ENCODE measurements at regions not wholly inside any gene's neighbourhood (a gene's known extent, or its start where the extent isn't known, plus 50 kb on each side); places are given as distances from the start of the nearest gene placed in this dataset.

GRCh38 chr13:65937251-65937650 lies 1292.9 kb downstream of the PCDH9 start:
- TF ChIP-seq FOXA1 (IDR thresholded peaks at IDR 0.05) (no peak), FOXM1 (IDR thresholded peaks at IDR 0.05; ENCODE audit: borderline replicate concordance) (no peak), SUZ12 (IDR thresholded peaks at IDR 0.05) (no peak), PKNOX1 (IDR thresholded peaks at IDR 0.05) (no peak), LEF1 (IDR thresholded peaks at IDR 0.05; ENCODE audit: borderline replicate concordance) (no peak), NFRKB (IDR thresholded peaks at IDR 0.05) (no peak)

All from HEK293T (cell line).